ENCODE measurements at regions not wholly inside any gene's neighbourhood (a gene's known extent, or its start where the extent isn't known, plus 50 kb on each side); places are given as distances from the start of the nearest gene placed in this dataset.
"Not testable (repeated sequence)": the region's sequence is repeated elsewhere in the genome, so short reads cannot be mapped to it uniquely, and the experiment has no call there.

GRCh38 chr5:106435185-106435584 lies 1235.6 kb downstream of the EFNA5 start:
- ATAC-seq = no peak
- no peak for TF ChIP-seq ZNF565 (CRISPR knock-in tag; conservative IDR thresholded peaks at IDR 0.05; ENCODE audit: low read depth)
- TF ChIP-seq ZNF70 (CRISPR knock-in tag; IDR thresholded peaks at IDR 0.05) = no peak
- no peak for TF ChIP-seq ZFP30 (CRISPR knock-in tag; IDR thresholded peaks at IDR 0.05)
- no peak for TF ChIP-seq TOX (CRISPR knock-in tag; IDR thresholded peaks at IDR 0.05; ENCODE audit: borderline replicate concordance)
- no peak for TF ChIP-seq TCF4 (CRISPR knock-in tag; IDR thresholded peaks at IDR 0.05; ENCODE audit: borderline replicate concordance)
- no peak for TF ChIP-seq ZC3H10 (CRISPR knock-in tag; IDR thresholded peaks at IDR 0.05)
- no peak for TF ChIP-seq CSDC2 (CRISPR knock-in tag; IDR thresholded peaks at IDR 0.05)
- TF ChIP-seq, protein P1, sequence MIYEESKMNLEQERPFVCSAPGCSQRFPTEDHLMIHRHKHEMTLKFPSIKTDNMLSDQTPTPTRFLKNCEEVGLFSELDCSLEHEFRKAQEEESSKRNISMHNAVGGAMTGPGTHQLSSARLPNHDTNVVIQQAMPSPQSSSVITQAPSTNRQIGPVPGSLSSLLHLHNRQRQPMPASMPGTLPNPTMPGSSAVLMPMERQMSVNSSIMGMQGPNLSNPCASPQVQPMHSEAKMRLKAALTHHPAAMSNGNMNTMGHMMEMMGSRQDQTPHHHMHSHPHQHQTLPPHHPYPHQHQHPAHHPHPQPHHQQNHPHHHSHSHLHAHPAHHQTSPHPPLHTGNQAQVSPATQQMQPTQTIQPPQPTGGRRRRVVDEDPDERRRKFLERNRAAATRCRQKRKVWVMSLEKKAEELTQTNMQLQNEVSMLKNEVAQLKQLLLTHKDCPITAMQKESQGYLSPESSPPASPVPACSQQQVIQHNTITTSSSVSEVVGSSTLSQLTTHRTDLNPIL (CRISPR knock-in tag; IDR thresholded peaks at IDR 0.05; ENCODE audit: low read depth) = no peak
- TF ChIP-seq, protein P2, sequence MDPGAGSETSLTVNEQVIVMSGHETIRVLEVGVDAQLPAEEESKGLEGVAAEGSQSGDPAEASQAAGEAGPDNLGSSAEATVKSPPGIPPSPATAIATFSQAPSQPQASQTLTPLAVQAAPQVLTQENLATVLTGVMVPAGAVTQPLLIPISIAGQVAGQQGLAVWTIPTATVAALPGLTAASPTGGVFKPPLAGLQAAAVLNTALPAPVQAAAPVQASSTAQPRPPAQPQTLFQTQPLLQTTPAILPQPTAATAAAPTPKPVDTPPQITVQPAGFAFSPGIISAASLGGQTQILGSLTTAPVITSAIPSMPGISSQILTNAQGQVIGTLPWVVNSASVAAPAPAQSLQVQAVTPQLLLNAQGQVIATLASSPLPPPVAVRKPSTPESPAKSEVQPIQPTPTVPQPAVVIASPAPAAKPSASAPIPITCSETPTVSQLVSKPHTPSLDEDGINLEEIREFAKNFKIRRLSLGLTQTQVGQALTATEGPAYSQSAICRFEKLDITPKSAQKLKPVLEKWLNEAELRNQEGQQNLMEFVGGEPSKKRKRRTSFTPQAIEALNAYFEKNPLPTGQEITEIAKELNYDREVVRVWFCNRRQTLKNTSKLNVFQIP (CRISPR knock-in tag; IDR thresholded peaks at IDR 0.05; ENCODE audit: borderline replicate concordance, low read depth) = no peak
- TF ChIP-seq, protein P3, sequence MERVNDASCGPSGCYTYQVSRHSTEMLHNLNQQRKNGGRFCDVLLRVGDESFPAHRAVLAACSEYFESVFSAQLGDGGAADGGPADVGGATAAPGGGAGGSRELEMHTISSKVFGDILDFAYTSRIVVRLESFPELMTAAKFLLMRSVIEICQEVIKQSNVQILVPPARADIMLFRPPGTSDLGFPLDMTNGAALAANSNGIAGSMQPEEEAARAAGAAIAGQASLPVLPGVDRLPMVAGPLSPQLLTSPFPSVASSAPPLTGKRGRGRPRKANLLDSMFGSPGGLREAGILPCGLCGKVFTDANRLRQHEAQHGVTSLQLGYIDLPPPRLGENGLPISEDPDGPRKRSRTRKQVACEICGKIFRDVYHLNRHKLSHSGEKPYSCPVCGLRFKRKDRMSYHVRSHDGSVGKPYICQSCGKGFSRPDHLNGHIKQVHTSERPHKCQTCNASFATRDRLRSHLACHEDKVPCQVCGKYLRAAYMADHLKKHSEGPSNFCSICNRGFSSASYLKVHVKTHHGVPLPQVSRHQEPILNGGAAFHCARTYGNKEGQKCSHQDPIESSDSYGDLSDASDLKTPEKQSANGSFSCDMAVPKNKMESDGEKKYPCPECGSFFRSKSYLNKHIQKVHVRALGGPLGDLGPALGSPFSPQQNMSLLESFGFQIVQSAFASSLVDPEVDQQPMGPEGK (CRISPR knock-in tag; IDR thresholded peaks at IDR 0.05; ENCODE audit: borderline replicate concordance) = no peak
- TF ChIP-seq CSRNP3 (CRISPR knock-in tag; IDR thresholded peaks at IDR 0.05) = no peak
- TF ChIP-seq PPARA (CRISPR knock-in tag; IDR thresholded peaks at IDR 0.05; ENCODE audit: borderline replicate concordance) = no peak
- TF ChIP-seq ISL1 (CRISPR knock-in tag; IDR thresholded peaks at IDR 0.05) = no peak
- no peak for TF ChIP-seq ZFP3 (CRISPR knock-in tag; IDR thresholded peaks at IDR 0.05)
- no peak for TF ChIP-seq GLIS3 (CRISPR knock-in tag; IDR thresholded peaks at IDR 0.05)
- TF ChIP-seq BACH2 (CRISPR knock-in tag; IDR thresholded peaks at IDR 0.05; ENCODE audit: borderline replicate concordance) = no peak
- TF ChIP-seq, protein P4, sequence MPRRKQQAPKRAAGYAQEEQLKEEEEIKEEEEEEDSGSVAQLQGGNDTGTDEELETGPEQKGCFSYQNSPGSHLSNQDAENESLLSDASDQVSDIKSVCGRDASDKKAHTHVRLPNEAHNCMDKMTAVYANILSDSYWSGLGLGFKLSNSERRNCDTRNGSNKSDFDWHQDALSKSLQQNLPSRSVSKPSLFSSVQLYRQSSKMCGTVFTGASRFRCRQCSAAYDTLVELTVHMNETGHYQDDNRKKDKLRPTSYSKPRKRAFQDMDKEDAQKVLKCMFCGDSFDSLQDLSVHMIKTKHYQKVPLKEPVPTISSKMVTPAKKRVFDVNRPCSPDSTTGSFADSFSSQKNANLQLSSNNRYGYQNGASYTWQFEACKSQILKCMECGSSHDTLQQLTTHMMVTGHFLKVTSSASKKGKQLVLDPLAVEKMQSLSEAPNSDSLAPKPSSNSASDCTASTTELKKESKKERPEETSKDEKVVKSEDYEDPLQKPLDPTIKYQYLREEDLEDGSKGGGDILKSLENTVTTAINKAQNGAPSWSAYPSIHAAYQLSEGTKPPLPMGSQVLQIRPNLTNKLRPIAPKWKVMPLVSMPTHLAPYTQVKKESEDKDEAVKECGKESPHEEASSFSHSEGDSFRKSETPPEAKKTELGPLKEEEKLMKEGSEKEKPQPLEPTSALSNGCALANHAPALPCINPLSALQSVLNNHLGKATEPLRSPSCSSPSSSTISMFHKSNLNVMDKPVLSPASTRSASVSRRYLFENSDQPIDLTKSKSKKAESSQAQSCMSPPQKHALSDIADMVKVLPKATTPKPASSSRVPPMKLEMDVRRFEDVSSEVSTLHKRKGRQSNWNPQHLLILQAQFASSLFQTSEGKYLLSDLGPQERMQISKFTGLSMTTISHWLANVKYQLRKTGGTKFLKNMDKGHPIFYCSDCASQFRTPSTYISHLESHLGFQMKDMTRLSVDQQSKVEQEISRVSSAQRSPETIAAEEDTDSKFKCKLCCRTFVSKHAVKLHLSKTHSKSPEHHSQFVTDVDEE (CRISPR knock-in tag; IDR thresholded peaks at IDR 0.05) = no peak
- no peak for TF ChIP-seq OSR1 (CRISPR knock-in tag; IDR thresholded peaks at IDR 0.05)

- not testable (repeated sequence) for ATAC-seq
Measured at GRCh38 chr5:106430733-106431132, 1240.0 kb downstream of the EFNA5 start.

GRCh38 chr5:106423109-106423897 lies 1247.4 kb downstream of the EFNA5 start:
- no peak for ATAC-seq
- no peak for TF ChIP-seq TOX (CRISPR knock-in tag; IDR thresholded peaks at IDR 0.05; ENCODE audit: borderline replicate concordance)
- TF ChIP-seq CSRNP3 (CRISPR knock-in tag; IDR thresholded peaks at IDR 0.05) = no peak
- TF ChIP-seq, protein P1 (CRISPR knock-in tag; IDR thresholded peaks at IDR 0.05; ENCODE audit: low read depth) = no peak
- no peak for TF ChIP-seq ZNF70 (CRISPR knock-in tag; IDR thresholded peaks at IDR 0.05)
- TF ChIP-seq ESRRG (CRISPR knock-in tag; IDR thresholded peaks at IDR 0.05) = no peak
